OCI-LY1 (cell line): ENCODE measurements at regions not wholly inside any gene's neighbourhood (a gene's known extent, or its start where the extent isn't known, plus 50 kb on each side); places are given as distances from the start of the nearest gene placed in this dataset.

ENCODE experiments used
- H2AFZ ChIP-seq: fragments of 200-600 bp; sonication (generic), shearing (Covaris generic); 2 replicates; pipeline ENCODE4 v1.6.0; 2014; ENCODE audit warnings: antibody characterized with exemption, mild to moderate bottlenecking, low read length
- H3F3A ChIP-seq: fragments of 200-600 bp; sonication (generic), shearing (Covaris generic); 2 replicates; pipeline ENCODE4 v1.6.0; 2014; ENCODE audit warnings: mild to moderate bottlenecking, antibody characterized with exemption, low read length, moderate library complexity; ENCODE audit not compliant: insufficient read depth
- H3K27ac ChIP-seq: fragments of 200-600 bp; sonication (generic); 2 replicates; pipeline ENCODE4 v1.5.1; 2014; ENCODE audit warnings: low read length, mixed run types, mild to moderate bottlenecking, low read depth; ENCODE audit not compliant: poor library complexity, severe bottlenecking
- H3K27me3 ChIP-seq: fragments of 200-600 bp; sonication (generic); 2 replicates; pipeline ENCODE4 v1.6.0; 2014; ENCODE audit warnings: antibody characterized with exemption, mild to moderate bottlenecking, low read length, moderate library complexity; ENCODE audit not compliant: insufficient read depth
- H3K36me3 ChIP-seq: fragments of 200-600 bp; sonication (generic); 2 replicates; pipeline ENCODE4 v1.6.1; 2014; ENCODE audit warnings: mild to moderate bottlenecking, antibody characterized with exemption, low read length, moderate library complexity, mixed read lengths; ENCODE audit not compliant: insufficient read depth
- H3K4me1 ChIP-seq: fragments of 200-600 bp; sonication (generic); 2 replicates; pipeline ENCODE4 v1.5.1; 2014; ENCODE audit warnings: mild to moderate bottlenecking, low read length, moderate library complexity; ENCODE audit not compliant: insufficient read depth, severe bottlenecking
- H3K4me2 ChIP-seq: fragments of 200-600 bp; sonication (generic), shearing (Covaris generic); 2 replicates; pipeline ENCODE4 v1.6.1; 2014; ENCODE audit warnings: low read length
- H3K4me3 ChIP-seq: fragments of 200-600 bp; sonication (generic); 2 replicates; pipeline ENCODE4 v1.5.1; 2014; ENCODE audit warnings: low read length, low read depth, mild to moderate bottlenecking, mixed read lengths; ENCODE audit not compliant: poor library complexity, severe bottlenecking
- H3K79me2 ChIP-seq: fragments of 200-600 bp; shearing (Covaris generic); 2 replicates; pipeline ENCODE4 v1.6.1; 2016; ENCODE audit warnings: mixed run types, low read length, mixed read lengths; ENCODE audit not compliant: insufficient read depth
- H3K9ac ChIP-seq: fragments of 200-600 bp; sonication (generic), shearing (Covaris generic); 2 replicates; pipeline ENCODE4 v1.6.1; 2014; ENCODE audit warnings: mild to moderate bottlenecking, low read length, mixed read lengths
- H3K9me2 ChIP-seq: fragments of 200-600 bp; sonication (generic), shearing (Covaris generic); 2 replicates; pipeline ENCODE4 v1.6.1; 2014; ENCODE audit warnings: low read depth, mild to moderate bottlenecking, low read length, mixed read lengths
- H3K9me3 ChIP-seq: fragments of 200-600 bp; shearing (Covaris generic); 2 replicates; pipeline ENCODE4 v1.6.1; 2014; ENCODE audit warnings: low read length, mixed read lengths
- H4K20me1 ChIP-seq: fragments of 200-600 bp; sonication (generic), shearing (Covaris generic); 2 replicates; pipeline ENCODE4 v1.6.0; 2016; ENCODE audit warnings: mild to moderate bottlenecking, low read length; ENCODE audit not compliant: insufficient read depth
- EZH2 ChIP-seq: fragments of 200-600 bp; sonication (generic), shearing (Covaris generic); IDR thresholded peaks from 2 replicates; pipeline ENCODE4 v1.8.0; 2017; ENCODE audit warnings: borderline replicate concordance, mixed run types, mild to moderate bottlenecking, antibody characterized with exemption, low read length, moderate library complexity, mixed read lengths
- TF ChIP-seq, protein P1 (sequence below): fragments of 200-600 bp; sonication (generic), shearing (Covaris generic); IDR thresholded peaks from 2 replicates; pipeline ENCODE4 v1.5.1; 2017; ENCODE audit warnings: mild to moderate bottlenecking, antibody characterized with exemption, low read length, moderate library complexity, mixed read lengths

DNA sequence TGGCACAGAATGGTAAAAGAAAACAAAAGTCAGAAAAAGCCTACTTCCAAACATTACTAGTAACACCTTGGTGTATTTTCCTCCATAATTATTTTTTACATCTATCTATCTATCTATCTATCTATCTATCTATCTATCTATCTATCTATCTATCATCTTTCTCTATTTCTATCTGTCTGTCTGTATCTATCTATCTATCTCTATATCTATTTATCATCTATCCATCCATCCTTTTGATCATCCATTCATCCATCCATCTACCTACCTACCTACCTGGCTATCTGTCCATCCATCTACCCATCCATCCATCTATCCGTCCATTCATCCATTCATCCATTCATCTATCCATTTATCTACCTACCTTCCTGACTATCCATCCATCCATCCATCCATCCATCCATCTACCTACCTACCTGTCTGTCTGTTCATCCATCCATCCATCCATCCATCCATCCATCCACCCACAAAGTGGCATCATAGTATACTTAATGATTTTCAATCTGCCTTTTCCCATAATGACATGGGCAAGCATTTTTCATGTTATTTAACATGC lies 121.9 kb upstream of the NEK6 start:
- no peaks in the 10 kb centered on the region for H3K36me3 ChIP-seq
- no peak overlapping the region for H3K4me2 ChIP-seq
- no peaks in the 10 kb centered on the region for H3K9me3 ChIP-seq
- no peaks in the 10 kb centered on the region for H3K4me1 ChIP-seq
- peaks cover 1% of the 10 kb centered on the region; the same call in 1 of the 2 replicates for H3K27me3 ChIP-seq
- H3K9ac ChIP-seq = no peak overlapping the region
- no peak overlapping the region for H2AFZ ChIP-seq
- no peak overlapping the region for H3K27ac ChIP-seq
- H3K9me2 ChIP-seq = no peaks in the 10 kb centered on the region
- H3K4me3 ChIP-seq = no peak overlapping the region
- no peaks in the 10 kb centered on the region for H3K79me2 ChIP-seq
- H4K20me1 ChIP-seq = no peaks in the 10 kb centered on the region
- no peaks in the 10 kb centered on the region for H3F3A ChIP-seq
- TF ChIP-seq EZH2 = no peak

DNA sequence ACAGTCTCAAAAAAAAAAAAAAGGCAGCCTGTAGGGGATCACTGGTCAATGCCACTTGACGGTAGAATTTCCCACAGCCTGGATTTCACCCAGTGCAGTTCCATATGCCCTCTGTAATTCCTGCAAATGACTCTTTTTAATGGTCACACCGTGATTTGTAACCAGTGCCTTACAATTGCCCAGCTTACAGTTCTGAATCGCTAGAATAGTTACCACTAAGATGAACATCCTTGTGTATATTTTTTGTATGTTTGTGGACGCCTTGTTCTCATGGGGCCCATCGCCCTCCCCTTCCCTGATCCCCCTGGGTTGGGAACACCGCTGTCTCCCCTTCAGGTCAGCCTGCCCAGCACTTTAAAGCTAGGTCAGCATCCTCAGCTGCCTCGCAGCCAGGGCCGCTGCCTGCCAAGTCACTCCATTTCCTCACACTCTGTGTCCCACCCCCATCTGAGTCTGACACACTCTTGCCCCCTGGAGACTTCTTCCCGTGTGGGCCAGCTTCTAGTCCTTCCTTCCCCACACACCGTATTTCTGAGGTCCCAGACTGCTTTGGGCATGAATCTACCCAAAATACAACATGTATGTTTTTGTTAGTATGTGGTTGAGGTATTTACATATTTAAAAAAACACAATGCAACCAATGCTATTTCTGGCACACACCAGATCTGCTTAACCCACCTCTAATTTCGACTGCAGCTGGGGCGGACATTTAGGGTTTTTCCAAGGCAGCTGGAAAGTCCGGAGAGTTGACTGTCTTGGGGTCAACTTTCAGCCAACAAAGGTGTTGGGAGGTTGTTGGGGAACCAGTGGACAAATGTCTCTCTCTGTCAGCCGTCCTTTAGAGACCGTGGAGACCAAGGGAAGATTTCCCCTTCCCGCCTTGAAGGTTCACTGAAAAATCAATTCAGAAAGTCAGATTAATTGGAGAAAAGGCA lies 120.5 kb upstream of the NEK6 start:
- H2AFZ ChIP-seq = no peak overlapping the region
- no peaks in the 10 kb centered on the region for H3K4me1 ChIP-seq
- no peak overlapping the region for H3K4me3 ChIP-seq
- H3K36me3 ChIP-seq = no peaks in the 10 kb centered on the region
- no peaks in the 10 kb centered on the region for H3K79me2 ChIP-seq
- no peaks in the 10 kb centered on the region for H3K9me2 ChIP-seq
- no peak overlapping the region for H3K27ac ChIP-seq
- no peaks in the 10 kb centered on the region for H3K9me3 ChIP-seq
- no peak overlapping the region for H3K9ac ChIP-seq
- H3F3A ChIP-seq = no peaks in the 10 kb centered on the region
- H3K27me3 ChIP-seq = no peaks in the 10 kb centered on the region; the same call in 1 of the 2 replicates
- TF ChIP-seq, protein P1, sequence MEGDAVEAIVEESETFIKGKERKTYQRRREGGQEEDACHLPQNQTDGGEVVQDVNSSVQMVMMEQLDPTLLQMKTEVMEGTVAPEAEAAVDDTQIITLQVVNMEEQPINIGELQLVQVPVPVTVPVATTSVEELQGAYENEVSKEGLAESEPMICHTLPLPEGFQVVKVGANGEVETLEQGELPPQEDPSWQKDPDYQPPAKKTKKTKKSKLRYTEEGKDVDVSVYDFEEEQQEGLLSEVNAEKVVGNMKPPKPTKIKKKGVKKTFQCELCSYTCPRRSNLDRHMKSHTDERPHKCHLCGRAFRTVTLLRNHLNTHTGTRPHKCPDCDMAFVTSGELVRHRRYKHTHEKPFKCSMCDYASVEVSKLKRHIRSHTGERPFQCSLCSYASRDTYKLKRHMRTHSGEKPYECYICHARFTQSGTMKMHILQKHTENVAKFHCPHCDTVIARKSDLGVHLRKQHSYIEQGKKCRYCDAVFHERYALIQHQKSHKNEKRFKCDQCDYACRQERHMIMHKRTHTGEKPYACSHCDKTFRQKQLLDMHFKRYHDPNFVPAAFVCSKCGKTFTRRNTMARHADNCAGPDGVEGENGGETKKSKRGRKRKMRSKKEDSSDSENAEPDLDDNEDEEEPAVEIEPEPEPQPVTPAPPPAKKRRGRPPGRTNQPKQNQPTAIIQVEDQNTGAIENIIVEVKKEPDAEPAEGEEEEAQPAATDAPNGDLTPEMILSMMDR = no peak
- no peak for TF ChIP-seq EZH2
- no peaks in the 10 kb centered on the region for H4K20me1 ChIP-seq
- no peak overlapping the region for H3K4me2 ChIP-seq

DNA sequence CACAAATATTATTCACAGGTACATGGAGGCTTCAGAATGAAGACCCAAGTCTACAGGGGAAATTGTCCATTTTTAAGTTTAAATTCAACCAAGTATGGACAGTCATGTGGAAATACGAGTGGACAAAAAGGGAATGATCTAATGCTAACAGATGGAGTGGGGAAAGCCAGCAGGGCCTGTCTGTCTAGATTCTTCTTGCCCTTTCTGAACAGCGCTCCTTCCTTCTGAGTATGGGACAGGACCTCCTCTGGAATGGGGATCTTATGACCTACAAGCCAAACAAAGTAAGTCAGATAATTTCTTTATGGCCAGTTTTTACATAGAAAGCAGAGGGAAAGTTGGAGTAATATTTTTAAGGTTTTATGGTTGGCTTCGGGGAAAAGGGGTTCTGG lies 119.8 kb upstream of the NEK6 start:
- Histone ChIP-seq H3K4me1 (no peaks in the 10 kb centered on the region), H2AFZ (no peak overlapping the region), H3K27me3 (no peaks in the 10 kb centered on the region; the same call in 1 of the 2 replicates), H3K36me3 (no peaks in the 10 kb centered on the region), H3K9me3 (no peaks in the 10 kb centered on the region), H3K4me3 (no peak overlapping the region), H3K4me2 (no peak overlapping the region), H3K9me2 (no peaks in the 10 kb centered on the region), H3K9ac (no peak overlapping the region), H3K79me2 (no peaks in the 10 kb centered on the region), H3K27ac (no peak overlapping the region), H4K20me1 (no peaks in the 10 kb centered on the region), H3F3A (no peaks in the 10 kb centered on the region)
- TF ChIP-seq, protein P1 = no peak
- no peak for TF ChIP-seq EZH2
